HG03521 (cell line): ENCODE measurements at regions not wholly inside any gene's neighbourhood (a gene's known extent, or its start where the extent isn't known, plus 50 kb on each side); places are given as distances from the start of the nearest gene placed in this dataset.
"Not testable (repeated sequence)": the region's sequence is repeated elsewhere in the genome, so short reads cannot be mapped to it uniquely, and the experiment has no call there.

Experiments used
- ATAC-seq: cut with Tn5 transposase; IDR thresholded peaks from one replicate; pipeline ENCODE4 v1.9.1; 2021; ENCODE audit warnings: mild to moderate bottlenecking, moderate library complexity; ENCODE audit not compliant: unreplicated experiment

GRCh38 chr13:74272826-74273225, 138.6 kb upstream of the KLF12 start:
- no peak for ATAC-seq

- no peak for ATAC-seq
Measured at GRCh38 chr13:74270018-74270417, 135.8 kb upstream of the KLF12 start.

DNA sequence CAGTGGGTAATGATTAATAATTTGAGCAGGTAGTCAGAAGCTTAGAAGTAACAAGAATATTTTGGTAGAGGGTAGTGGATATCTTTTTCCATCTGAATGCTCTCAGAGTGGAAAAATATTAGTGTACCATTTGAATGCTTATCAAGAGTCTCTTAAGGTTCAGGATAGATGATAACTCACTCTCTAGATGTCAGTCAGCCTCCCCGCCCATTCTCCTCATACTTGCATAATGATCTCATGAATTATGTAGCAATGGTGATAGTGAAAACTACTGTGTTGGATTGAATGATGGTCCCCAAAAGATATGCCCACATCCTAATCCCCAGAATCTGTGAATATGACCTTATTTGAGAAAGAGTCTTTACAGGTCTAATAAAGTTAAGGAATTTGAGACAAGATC, 132.7 kb upstream of the KLF12 start:
- ATAC-seq = no peak

GRCh38 chr13:74266309-74266708, 132.1 kb upstream of the KLF12 start:
- no peak for ATAC-seq

DNA sequence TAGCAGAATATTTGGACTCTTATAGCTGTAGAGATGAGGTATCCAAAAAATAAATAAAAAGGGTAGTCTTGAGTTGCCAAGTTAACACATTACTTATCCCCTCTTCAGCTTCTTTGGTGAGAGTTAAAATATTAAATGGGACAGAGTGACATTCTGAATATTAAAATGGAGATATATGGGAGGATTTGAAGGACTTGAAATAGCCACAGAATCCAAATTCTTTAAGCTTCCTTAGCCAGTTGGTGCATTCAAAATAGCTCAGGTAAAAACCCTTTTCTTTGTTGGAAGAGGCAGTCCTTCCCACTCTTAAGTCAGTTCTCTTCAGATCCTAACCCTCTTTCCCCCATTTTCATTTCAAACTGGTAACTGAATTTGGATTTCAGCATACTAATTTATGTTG, 130.1 kb upstream of the KLF12 start:
- ATAC-seq = no peak

DNA sequence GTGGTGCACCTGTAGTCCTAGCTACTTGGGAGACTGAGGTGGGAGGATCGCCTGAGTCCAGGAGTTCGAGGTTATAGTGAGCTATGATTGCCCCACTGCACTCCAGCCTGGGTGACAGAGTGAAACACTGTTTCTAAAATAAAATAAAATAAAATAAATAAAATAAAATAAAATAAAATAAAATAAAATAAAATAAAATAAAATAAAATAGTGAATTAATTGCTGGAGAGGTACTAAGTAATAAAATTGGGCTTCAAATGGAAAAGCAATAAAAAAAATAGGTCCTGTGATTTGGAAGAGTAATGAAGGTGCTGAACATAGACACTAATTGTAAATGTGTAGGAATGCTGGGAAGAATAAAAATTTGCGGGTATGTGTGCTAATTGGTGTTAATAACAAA, 126.2 kb upstream of the KLF12 start:
- ATAC-seq = not testable (repeated sequence)

DNA sequence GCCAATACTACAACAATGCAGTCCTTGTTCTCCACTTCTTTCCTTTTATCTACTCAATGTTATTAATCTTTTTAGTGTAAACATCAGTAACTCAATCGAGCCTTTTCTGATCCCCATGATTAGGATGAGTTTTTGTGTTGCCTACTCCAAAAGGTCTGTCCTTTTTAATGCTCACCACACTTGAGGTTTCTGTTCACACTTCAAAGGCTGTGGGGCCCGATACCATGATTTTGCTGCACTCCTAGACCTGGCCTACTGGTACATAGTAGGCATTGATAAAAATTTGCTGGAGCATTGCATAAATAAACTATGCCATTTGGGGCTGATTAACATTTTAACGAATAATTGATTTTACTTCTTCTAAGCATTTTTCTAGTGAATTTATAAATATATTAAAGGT, 125.4 kb upstream of the KLF12 start:
- no peak for ATAC-seq

DNA sequence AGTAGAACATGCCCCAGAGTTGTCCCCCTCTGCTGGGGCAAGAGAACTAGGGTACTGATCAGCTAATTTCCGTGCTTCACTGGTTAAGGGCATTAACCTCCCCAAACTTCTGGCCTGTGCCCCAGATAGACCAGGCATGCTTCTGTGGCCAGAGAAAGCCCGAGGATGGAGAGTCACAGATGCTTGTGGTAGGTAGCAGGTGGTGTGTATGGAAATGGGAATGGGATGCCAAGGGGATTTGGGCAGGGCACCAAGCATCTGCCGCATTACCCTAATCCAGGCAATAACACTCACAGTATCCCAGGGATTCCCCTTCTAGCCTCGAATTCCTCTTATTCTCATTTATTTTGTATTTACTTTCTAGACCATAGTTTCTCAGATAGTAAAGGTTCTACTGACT, 124.8 kb upstream of the KLF12 start:
- no peak for ATAC-seq

- ATAC-seq = no peak
Measured at GRCh38 chr13:74256969-74257368, 122.8 kb upstream of the KLF12 start.

GRCh38 chr13:74253161-74253560, 119.0 kb upstream of the KLF12 start:
- ATAC-seq = no peak

DNA sequence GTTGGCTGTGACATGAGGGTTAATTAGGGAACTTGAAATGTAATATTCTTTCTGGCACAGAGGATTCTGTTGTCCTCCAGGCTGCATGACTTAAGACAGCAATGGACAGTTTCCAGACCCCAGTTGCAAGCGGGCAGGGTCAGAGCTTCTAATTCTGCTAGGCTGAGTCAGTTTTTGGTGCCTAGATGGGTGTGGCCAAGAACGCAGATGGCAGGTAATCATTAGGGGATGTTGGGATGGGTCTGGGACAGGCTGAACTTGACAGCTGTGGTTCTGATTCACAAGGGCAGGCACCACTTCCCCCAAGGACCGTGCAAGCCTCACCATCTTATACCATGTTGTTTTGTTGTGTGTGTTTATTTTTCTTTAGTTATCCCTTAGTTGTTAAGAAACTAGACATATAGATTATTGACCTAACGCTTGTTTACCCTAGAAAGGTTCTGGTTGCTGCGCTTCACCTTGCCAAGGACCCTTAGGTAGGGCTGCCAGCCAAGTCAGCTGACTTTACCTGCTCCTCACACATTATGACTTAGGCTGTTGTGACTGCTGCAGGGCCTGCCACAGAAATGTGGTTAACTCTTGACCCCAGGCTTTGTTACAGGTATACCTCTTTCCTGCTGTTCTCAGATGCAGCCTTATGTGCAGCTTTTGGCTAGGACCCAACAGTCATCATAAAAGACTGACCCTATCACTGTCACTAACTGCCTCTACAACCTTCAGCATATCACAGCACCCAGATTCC, 117.7 kb upstream of the KLF12 start:
- ATAC-seq = no peak

GRCh38 chr13:74250738-74251190, 116.6 kb upstream of the KLF12 start:
- ATAC-seq = no peak

GRCh38 chr13:74248477-74248876, 114.3 kb upstream of the KLF12 start:
- ATAC-seq = no peak

DNA sequence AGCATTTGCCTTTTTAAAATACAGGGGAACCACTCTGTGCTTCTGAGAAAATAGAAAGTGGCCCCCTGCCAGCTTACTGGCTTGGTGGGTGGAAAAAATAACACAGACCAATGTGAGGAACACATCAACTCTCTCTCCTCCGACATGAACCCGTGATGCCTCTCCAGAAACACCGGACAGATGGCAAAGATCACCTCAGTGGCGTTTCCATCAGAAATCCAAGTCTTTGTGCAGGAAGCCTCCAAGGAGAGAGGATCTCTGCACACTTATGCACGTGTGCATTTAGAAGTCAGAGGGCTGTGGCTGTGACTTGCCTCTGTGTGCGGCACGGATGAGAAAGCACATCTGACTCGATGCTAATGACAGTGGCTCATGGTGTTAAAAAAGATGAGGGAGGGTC, 112.3 kb upstream of the KLF12 start:
- ATAC-seq = no peak

GRCh38 chr13:74243637-74244526, 109.7 kb upstream of the KLF12 start:
- ATAC-seq = no peak

DNA sequence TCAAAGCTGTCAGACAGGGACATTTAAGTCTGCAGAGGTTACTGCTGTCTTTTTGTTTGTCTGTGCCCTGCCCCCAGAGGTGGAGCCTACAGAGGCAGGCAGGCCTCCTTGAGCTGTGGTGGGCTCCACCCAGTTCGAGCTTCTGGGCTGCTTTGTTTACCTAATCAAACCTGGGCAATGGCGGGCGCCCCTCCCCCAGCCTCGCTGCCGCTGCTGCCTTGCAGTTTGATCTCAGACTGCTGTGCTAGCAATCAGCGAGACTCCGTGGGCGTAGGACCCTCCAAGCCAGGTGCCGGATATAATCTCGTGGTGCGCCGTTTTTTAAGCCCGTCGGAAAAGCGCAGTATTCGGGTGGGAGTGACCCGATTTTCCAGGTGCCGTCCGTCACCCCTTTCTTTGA, 107.1 kb upstream of the KLF12 start:
- not testable (repeated sequence) for ATAC-seq

DNA sequence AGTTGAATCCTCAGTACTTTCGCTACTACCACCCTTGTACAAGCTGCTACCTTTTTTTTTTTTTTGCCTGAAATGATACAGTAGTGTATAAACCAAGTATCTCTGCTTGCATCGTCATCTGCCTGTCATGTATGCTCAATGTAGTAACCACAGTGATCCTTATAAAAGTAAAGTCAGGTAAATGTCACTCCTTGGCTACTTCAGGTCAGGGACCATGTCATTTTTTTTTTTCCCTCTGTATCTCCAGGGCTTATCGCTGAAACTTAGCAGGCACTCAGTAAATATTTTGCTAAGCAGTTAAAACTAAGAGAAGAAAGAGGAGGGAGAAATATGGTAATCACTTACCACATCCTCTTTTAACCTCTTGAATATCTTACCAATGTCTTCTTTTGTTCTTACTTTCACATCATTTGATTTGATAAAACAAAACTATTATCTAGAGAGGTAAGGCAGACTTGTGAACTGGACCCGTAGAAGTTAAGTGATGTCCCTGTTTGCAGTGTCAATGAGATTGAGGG, 96.8 kb upstream of the KLF12 start:
- no peak for ATAC-seq

DNA sequence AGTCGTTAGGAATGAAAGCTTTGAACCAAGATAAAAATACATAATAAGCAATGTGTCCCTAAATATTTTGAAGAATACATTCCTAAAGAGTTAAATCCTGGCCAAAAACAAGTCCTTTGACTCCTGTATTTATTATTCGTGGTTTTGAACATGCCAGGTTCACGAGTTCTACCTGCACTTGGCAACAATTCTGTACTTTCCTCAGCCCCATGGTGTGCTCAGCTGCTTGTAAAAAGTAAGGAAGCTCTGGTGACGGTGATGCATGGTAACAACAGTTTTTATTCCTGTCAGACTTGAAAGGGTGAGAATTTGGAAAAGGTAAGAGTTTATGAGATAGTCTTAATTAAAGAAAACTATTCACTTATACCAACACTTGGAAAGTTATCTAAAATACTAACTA, 95.0 kb upstream of the KLF12 start:
- no peak for ATAC-seq

DNA sequence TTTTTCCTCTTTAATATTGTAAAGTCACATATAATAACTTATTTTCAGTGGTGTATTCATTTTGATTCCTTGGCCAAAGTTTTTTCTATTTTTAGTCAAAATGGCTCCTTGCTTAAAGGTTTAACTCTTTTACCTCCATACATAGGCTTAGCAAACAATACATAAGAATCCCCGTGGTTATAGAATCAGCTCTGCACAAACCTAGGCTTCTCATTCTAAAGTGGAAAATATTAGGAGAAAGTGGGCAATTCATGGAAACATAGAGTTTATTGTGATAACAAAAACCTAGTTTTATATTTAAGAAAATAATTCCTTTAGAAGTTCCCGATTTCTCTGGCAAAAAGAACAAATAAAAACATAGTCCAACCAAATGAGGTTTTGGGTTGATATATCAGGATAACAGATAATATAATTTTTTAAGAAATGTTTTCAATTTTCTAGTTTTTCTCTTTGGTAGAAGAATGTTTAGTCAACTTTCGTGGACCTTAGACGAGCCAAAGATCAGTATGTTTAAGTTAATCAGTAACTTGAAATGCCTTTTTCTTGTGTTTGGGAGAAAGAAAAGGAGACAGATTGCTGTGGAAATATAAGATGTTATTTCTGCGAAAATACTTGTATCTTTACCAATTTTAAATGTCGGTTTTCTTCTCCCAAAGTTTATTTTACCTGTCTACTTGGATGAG, 93.4 kb upstream of the KLF12 start:
- no peak for ATAC-seq

DNA sequence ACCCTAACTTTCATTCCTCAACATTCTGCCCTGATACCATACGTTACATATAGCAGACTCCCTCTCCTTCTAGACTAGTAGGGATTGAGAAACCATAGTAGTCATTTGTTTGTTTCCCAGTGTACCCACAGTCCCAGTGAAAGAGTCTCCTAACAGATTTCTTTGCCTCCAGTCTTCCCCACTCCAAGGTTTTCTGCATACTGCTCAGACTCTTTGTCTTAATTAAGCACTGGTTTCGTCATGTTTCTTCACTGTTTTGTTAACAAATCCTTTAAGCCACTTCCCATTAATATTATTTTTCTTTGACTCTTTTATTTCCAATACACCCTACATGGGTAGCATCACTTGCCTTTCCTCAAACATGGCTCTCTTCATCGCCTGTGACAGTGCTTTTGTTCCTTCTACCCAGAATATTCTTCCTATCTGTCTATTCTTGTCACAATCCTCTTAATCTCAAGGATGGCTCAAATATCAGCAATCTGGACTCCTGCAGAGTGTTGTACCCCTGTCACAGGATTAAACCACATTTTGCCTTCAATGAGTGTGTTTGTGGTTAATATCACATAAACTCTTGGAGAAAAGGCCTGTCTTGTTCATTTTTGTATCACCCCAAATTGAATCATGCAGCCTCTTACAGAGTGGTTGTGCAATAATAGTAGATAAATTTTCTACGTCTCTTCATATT, 92.7 kb upstream of the KLF12 start:
- no peak for ATAC-seq

GRCh38 chr13:74221752-74222151, 87.5 kb upstream of the KLF12 start:
- no peak for ATAC-seq
